Kidney epithelial cell (primary cell): ENCODE measurements at regions not wholly inside any gene's neighbourhood (a gene's known extent, or its start where the extent isn't known, plus 50 kb on each side); places are given as distances from the start of the nearest gene placed in this dataset.
A peak's percentile ranks its signal among the peaks of the same experiment; 100 is the strongest.

Experiments used
- DNase-seq: peaks from one replicate; pipeline ENCODE4 v3.0.0-alpha.2; 2010; ENCODE audit warnings: low read depth
- H3K27me3 ChIP-seq: 2 replicates; pipeline ENCODE4 v1.6.0; 2011; ENCODE audit warnings: low read length; ENCODE audit not compliant: control insufficient read depth, insufficient read depth
- H3K36me3 ChIP-seq: 2 replicates; pipeline ENCODE4 v1.5.1; 2011; ENCODE audit warnings: low read length; ENCODE audit not compliant: control insufficient read depth, insufficient read depth
- H3K4me3 ChIP-seq: 2 replicates; pipeline ENCODE4 v1.5.1; 2011; ENCODE audit warnings: low read depth, mild to moderate bottlenecking, control low read depth, low read length
- TF ChIP-seq, protein P1 (sequence below): IDR thresholded peaks from 2 replicates; pipeline ENCODE4 v1.5.1; 2011; ENCODE audit warnings: mild to moderate bottlenecking, moderate library complexity, low read length, control low read depth, inconsistent platforms; ENCODE audit not compliant: insufficient read depth, poor library complexity, severe bottlenecking

DNA sequence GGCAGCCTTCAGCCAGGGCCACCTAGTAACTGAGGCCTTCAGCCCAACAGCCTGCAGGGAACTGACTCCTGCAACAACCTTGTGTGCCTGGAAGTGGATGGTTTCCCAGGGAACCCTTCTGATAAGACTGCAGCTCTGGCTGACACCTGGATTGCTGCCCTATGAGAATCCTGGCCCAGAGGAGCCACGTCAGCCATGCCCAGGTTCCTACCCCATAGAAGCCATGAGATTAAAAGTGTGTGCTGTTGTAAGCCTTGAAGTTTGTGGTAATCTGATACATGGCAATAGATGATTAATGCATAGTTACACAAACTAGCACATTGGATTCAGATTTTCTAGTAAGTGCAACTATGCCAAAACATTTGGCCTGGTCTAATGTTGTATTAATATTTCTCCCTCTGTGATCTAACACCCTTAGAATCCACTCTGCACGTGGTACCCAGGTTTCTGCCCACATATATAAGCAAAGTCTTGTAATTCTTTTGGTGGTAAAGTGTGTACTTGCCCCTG is 64.8 kb upstream of the BEGAIN start:
- Histone ChIP-seq H3K27me3 (peaks cover 31% of the 10 kb centered on the region), H3K4me3 (no peak overlapping the region), H3K36me3 (no peaks in the 10 kb centered on the region)
- TF ChIP-seq, protein P1, sequence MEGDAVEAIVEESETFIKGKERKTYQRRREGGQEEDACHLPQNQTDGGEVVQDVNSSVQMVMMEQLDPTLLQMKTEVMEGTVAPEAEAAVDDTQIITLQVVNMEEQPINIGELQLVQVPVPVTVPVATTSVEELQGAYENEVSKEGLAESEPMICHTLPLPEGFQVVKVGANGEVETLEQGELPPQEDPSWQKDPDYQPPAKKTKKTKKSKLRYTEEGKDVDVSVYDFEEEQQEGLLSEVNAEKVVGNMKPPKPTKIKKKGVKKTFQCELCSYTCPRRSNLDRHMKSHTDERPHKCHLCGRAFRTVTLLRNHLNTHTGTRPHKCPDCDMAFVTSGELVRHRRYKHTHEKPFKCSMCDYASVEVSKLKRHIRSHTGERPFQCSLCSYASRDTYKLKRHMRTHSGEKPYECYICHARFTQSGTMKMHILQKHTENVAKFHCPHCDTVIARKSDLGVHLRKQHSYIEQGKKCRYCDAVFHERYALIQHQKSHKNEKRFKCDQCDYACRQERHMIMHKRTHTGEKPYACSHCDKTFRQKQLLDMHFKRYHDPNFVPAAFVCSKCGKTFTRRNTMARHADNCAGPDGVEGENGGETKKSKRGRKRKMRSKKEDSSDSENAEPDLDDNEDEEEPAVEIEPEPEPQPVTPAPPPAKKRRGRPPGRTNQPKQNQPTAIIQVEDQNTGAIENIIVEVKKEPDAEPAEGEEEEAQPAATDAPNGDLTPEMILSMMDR = no peak
- no peak for DNase-seq

DNA sequence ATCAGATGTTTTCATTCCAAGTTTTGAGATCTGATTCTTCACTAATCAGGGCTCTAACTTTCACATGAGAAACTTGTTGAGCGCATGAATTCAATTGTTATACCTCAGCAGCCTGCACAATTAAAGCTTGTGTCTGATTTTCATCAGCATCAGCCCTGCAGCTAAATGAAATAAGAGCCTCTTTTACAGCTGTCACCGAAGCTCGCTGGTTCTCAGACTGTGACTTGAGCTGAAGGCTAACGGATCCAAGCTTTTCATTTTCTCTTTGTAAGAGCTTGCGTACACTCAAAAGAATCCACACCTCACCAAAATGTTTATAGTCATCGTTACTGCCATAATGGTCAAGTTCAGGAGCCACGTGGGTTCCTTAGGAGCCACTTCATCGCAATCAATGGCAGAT is 65.5 kb upstream of the BEGAIN start:
- no peak for DNase-seq
- TF ChIP-seq, protein P1 = no peak
- peaks cover 37% of the 10 kb centered on the region for H3K27me3 ChIP-seq
- no peaks in the 10 kb centered on the region for H3K36me3 ChIP-seq
- no peak overlapping the region for H3K4me3 ChIP-seq

DNA sequence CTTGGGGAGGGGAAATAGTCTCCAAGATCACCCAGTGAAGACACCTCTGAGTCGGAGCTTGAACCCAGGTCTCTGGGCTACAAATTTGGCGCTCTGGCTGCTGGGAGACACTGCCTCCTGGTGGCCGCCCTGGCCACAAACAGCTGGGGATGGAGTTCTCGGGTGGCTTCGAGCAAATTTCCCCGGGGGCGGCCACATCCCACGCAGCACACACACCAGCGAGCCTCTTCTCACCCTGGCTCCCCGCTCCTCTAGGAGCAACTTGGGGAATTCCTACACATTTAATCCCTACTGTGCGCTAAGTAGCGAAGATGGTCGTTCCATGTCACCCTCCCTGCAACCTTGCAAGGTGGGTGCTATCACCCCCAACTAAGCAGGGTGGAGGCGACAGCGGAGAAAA is 66.2 kb upstream of the BEGAIN start:
- Histone ChIP-seq H3K4me3 (no peak overlapping the region), H3K36me3 (no peaks in the 10 kb centered on the region), H3K27me3 (peaks cover 40% of the 10 kb centered on the region)
- no peak for DNase-seq
- TF ChIP-seq, protein P1 = peak; percentile 52

DNA sequence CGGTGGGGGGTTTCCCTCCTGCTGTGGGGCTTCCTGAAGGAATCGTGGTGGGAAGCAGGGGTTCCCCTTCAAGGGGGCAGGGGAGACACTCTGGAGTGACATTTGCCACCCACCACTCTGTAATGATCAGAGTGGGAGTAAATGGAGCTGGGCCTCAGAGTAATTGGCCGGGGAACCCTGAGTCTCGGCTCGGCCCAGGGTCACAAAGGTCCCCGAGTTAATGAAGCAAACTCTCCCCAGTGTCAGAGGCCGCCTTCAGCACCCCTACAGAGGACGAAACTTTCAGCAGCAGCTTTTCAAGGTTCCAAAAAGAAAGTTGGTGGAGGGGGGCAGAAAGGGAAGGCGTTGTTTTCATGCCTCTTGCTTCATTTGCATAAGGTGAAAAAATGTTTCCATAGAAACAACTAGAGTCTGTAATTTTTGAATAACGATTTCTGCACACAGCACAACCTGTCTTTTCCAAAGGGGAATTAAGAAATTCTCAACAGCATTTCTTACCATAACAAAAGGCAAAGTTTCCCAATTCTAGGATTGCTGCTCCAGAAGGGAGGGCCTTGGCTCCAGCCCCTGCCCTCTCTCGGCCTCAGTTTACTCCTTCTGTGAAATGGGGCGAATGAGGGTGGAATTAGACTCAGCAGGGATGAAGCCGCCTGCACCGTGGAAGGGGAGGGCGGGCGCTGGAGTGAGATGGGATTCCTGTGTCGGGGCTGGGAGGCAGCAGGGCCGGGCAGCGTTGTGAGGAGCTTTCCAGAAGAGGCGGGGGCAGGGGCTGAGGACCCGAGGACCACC is 67.0 kb upstream of the BEGAIN start:
- no peak overlapping the region for H3K4me3 ChIP-seq

DNA sequence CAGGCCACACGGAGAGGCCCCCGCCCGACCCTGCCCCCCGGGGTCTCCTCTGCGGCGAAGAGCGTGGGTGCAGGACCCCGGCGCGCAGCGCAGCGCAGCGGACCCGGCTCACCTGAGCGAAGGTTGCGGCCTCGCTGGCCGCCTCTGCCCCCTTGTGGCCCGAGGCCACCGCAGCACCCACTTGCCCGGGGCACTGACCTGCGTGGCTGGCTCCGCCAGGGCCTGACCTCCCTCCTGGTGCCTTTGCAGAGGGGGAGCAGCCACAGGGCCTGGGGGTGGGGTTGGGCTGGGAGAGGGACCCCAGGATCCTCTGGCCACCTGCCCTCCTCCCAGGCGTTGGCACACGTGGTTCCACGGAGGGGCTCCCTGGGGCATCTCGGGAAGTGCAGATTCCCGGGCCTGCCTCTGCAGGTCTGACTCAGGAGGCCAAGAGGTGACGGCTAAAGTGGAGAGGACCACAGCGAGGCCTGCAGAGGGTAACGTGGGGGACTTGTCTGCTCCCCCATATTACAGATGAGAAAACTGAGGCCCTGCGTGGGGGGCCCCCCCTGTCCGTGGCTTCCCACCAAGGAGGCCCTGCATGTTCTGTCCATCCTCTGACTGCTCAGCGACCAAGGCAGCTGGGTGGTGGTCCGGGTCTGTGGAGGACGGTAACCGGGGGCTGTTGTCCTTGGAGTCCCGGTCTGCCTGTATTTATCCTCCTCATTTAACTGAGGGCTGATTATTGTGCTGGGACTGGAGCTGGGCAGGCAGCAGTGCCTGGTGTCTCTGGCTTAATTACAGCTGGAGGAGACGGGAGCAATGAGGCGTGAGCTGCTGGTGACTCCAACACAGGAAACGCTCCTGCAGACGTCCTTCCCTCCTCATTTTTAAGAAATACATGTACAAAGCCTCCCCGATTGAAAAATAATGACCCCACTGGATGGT is 67.9 kb upstream of the BEGAIN start:
- DNase-seq = peak; percentile 31
- Histone ChIP-seq H3K4me3 (no peak overlapping the region), H3K36me3 (no peaks in the 10 kb centered on the region), H3K27me3 (peaks cover 40% of the 10 kb centered on the region)
- TF ChIP-seq, protein P1 = peak; percentile 64

More for the DNA sequence above, 67.0 kb upstream of the BEGAIN start:
- H3K36me3 ChIP-seq = no peaks in the 10 kb centered on the region
- DNase-seq = no peak
- TF ChIP-seq, protein P1 = no peak
- peaks cover 40% of the 10 kb centered on the region for H3K27me3 ChIP-seq
